Activated T-helper 1 cell treated with anti-CD3 and anti-CD28 coated beads, Interleukin-2, amount 50 U/mL, for 16 hours (primary cell): ENCODE measurements at regions not wholly inside any gene's neighbourhood (a gene's known extent, or its start where the extent isn't known, plus 50 kb on each side); places are given as distances from the start of the nearest gene placed in this dataset.

Experiments used
- DNase-seq, 2 donors: peaks; one replicate each; pipeline ENCODE4 v3.0.0-alpha.2; 2020; ENCODE audit warnings: low read depth in 1 of 2, low spot score in 1 of 2

- DNase-seq, result no peak
Measured at GRCh38 chr15:39458131-39458530, 122.7 kb upstream of the THBS1 start.

GRCh38 chr15:39459548-39459947 lies 121.3 kb upstream of the THBS1 start:
- DNase-seq, result no peak

GRCh38 chr15:39460748-39461147 lies 120.1 kb upstream of the THBS1 start:
- no peak for DNase-seq

GRCh38 chr15:39461536-39462130 lies 119.2 kb upstream of the THBS1 start:
- no peak for DNase-seq

GRCh38 chr15:39462691-39463090 lies 118.2 kb upstream of the THBS1 start:
- no peak for DNase-seq

- no peak for DNase-seq
Measured at GRCh38 chr15:39465843-39466749, 114.8 kb upstream of the THBS1 start.

GRCh38 chr15:39466750-39467105 lies 114.2 kb upstream of the THBS1 start:
- DNase-seq, result no peak

GRCh38 chr15:39468331-39468730 lies 112.5 kb upstream of the THBS1 start:
- no peak for DNase-seq

GRCh38 chr15:39468828-39469227 lies 112.1 kb upstream of the THBS1 start:
- DNase-seq, result no peak

- no peak for DNase-seq
Measured at GRCh38 chr15:39471785-39472574, 108.9 kb upstream of the THBS1 start.

GRCh38 chr15:39472621-39473297 lies 108.1 kb upstream of the THBS1 start:
- DNase-seq, result no peak

GRCh38 chr15:39473298-39473947 lies 107.5 kb upstream of the THBS1 start:
- no peak for DNase-seq

- no peak for DNase-seq
Measured at GRCh38 chr15:39474657-39475056, 106.2 kb upstream of the THBS1 start.

- no peak for DNase-seq
Measured at GRCh38 chr15:39478996-39479395, 101.9 kb upstream of the THBS1 start.

- no peak for DNase-seq
Measured at GRCh38 chr15:39479911-39480310, 101.0 kb upstream of the THBS1 start.

GRCh38 chr15:39482459-39482858 lies 98.4 kb upstream of the THBS1 start:
- DNase-seq, result no peak

- DNase-seq, result no peak
Measured at GRCh38 chr15:39486621-39487457, 94.0 kb upstream of the THBS1 start.

GRCh38 chr15:39487458-39487735 lies 93.5 kb upstream of the THBS1 start:
- DNase-seq, result no peak

- DNase-seq, result no peak
Measured at GRCh38 chr15:39488516-39488915, 92.4 kb upstream of the THBS1 start.

GRCh38 chr15:39488961-39489360 lies 91.9 kb upstream of the THBS1 start:
- no peak for DNase-seq
